Head of caudate nucleus (tissue), 42 donors: ENCODE measurements at regions not wholly inside any gene's neighbourhood (a gene's known extent, or its start where the extent isn't known, plus 50 kb on each side); places are given as distances from the start of the nearest gene placed in this dataset.
"Not testable (repeated sequence)": the region's sequence is repeated elsewhere in the genome, so short reads cannot be mapped to it uniquely, and the experiment has no call there.

Experiments
- DNase-seq, 42 donors: peaks; one replicate each; pipeline versions ENCODE4 v3.0.0 to v3.0.0-alpha.2; 2020 to 2021; ENCODE audit warnings: mixed read lengths in 7 of 42
- intact Hi-C: fragments of 100-400 bp; cut with DNase I; formaldehyde crosslinking; loops from one replicate; pipeline ENCODE4 v1.15.0; 2022

DNA sequence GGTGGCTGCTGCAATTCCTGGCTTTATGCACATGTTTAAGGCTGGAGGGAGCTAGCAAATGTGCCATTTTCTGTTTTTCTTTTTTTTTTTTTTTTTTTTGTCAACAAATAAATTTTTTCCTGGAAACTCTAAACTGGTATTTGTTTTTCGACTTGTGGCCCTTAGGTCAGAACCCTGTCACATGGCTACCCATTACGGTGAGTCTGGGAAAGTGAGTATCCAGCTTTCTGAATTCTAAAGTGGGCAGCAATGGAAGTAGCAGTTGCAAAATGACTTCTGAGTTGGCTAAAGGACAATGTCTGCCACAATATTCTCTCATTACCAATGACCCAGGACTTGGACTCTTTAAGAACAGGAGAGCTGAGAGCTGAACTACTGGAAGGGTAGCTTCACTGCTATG, 225.1 kb upstream of the CENPE start:
- intact Hi-C loops: no loop called here
- no peak for DNase-seq

DNA sequence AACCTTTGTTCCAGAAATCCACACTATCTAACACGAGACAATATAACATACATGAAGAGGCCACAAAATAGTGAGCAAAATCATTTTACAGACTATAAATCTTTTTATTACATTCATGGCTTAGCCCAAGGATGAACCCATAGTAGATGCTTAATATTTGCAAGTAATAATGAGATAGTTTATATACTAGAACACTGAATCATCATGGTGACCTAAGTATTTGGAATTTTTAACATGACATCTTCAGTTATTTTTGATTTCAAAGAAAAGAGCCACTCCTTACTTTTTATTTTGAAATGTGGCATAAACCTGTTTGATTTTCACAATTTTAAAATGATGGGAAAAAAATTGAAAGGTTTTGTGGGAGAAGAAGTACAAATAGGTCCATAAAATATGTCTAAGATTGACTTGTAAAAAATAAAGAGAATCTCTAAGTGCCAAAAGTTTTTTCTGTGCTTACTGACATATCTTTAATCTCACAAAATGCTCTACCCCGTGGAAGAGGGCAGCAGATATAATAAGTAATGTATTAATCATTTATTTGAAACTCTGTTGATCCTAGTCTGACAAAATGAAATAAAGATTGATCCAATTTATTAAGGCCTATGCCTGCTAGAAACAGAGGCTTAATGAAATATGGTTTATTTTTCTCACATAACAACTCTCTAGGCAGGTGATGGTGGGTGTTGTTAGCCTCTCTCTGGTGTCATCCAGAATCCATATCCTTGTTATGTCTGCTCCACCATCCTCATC, 224.5 kb upstream of the CENPE start:
- intact Hi-C loops: no loop called here
- no peak for DNase-seq

DNA sequence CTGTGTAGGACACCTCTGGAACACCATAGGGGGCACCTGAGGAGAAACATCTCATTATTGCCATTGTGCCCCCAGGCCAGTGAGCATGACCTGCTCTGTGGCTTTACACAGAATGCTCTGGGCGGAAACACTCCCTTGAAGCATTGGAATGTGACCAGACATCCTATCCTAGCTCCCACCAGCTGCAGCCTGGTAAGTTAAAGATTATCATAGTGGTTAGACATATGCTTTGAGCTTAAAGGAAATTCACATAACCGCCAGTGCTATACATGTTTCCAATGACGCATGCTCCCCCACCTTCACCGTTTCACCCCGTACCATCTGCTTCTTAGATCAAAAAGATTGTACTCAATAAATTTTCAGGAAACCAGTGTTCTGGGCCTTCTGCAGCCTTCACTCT, 217.7 kb upstream of the CENPE start:
- intact Hi-C loops: no loop called here
- DNase-seq: no peak

- DNase-seq, intact Hi-C loops: not testable (repeated sequence)
Observed at GRCh38 chr4:103412646-103413045, 214.5 kb upstream of the CENPE start.

DNA sequence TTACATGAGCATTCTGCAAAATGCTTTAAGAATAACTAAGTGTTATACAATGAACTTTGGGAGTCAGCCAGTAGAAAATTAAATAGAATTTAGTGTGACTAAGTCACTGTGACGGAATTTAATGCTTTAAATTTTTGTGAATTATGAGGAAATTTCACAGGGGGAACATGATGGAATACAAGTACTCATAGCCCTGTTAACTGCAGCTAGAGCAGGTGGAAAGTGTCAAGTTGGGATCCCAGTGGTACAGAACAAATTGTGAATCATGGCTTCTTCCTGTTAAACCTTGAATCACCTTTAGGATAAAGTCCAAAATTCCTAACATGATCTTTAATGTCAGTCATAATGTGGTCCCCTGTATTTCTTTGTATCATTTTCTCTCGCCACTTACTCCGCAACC, 212.2 kb upstream of the CENPE start:
- DNase-seq: no peak
- intact Hi-C loops: no loop called here

DNA sequence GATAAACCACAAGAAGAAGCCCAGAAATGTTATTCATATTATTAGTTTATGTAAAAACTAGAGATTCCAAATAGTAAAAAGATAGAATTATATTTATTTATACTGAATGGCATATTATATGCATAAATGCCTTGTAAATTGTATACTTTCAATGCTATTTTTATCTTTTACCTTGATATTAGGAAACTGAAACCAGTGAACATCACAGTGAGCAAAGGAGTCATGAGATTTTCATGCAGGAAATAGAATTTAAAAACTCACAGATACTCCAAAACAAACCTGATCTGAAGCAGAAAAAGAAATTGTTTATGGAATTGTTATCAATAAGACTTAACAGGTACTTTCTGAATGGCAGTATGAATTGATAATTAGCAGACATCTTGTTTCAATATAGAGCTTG, 207.3 kb upstream of the CENPE start:
- DNase-seq: no peak

DNA sequence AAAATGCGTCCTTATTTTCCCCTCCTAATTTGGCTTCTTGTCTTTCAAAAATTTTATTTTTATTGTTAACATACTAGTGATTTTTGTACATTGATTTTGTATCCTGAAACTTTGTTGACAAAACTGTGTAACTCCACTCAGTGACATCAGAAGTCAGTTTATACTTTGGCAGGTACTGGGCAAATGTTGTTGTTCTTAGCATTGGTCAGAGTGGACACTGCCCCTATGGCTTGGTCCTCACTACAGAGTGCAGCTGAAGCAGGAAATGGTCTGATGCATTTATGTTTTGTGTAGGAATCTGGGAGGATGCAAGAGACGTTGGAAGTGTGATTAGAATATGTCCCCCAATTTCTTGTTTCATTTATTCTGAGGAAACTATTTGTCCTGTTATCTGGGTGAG, 205.5 kb upstream of the CENPE start:
- intact Hi-C loops: no loop called here
- no peak for DNase-seq

More for the DNA sequence above, 207.3 kb upstream of the CENPE start:
- intact Hi-C loops: no loop called here

GRCh38 chr4:103402198-103402597, 204.1 kb upstream of the CENPE start:
- intact Hi-C loops: no loop called here
- DNase-seq: no peak

DNA sequence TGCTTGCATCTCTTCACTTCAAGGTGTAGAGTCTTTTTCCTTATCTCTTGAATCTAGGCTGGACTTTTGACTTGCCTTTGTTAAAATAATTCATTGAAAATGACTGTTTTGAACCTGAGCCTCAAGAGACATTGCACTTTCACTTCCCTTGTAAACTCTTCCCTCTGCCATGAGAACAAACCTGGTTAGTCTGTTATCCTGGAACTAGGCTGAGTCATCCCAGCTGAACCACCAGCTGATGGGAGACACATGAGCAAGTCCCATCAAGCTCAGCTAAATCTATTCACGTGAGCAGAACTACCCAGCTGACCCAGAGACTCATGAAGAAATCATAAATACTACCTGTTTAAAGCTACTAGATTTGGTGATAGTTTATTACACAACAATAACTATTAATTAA, 202.3 kb upstream of the CENPE start:
- intact Hi-C loops: no loop called here
- DNase-seq: no peak

DNA sequence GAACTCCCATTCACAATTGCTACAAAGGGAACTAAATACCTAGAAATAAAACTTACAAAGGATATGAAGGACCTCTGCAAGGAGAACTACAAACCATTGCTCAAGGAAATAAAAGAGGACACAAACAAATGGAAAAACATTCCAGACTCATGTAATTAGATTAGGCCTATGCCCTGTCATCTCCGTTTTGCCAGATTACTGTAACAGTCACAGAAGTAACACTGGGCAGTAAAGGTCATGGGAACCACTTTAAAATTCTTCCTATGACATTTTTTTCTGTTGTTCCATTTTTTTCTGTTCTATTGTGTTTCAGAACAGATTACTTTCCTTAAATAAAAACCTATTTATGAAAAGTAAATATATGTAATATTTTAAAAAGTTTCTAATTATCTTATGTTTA, 199.4 kb upstream of the CENPE start:
- DNase-seq: no peak
- intact Hi-C loops: no loop called here

DNA sequence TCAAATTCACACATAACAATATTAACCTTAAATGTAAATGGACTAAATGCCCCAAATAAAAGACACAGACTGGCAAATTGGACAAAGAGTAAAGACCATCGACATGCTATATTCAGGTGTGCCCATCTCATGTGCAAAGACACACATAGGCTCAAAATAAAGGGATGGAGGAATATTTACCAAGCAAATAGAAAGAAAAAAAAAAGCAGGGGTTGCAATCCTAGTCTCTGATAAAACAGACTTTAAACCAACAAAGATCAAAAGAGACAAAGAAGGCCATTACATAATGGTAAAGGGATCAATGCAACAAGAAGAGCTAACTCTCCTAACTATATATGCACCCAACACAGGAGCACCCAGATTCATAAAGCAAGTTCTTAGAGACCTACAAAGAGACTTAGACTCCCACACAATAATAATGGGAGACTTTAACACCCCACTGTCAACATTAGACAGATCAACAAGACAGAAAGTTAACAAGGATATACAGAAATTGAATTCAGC, 189.4 kb upstream of the CENPE start:
- DNase-seq, intact Hi-C loops: not testable (repeated sequence)

GRCh38 chr4:103385565-103385964, 187.4 kb upstream of the CENPE start:
- intact Hi-C loops, DNase-seq: not testable (repeated sequence)

DNA sequence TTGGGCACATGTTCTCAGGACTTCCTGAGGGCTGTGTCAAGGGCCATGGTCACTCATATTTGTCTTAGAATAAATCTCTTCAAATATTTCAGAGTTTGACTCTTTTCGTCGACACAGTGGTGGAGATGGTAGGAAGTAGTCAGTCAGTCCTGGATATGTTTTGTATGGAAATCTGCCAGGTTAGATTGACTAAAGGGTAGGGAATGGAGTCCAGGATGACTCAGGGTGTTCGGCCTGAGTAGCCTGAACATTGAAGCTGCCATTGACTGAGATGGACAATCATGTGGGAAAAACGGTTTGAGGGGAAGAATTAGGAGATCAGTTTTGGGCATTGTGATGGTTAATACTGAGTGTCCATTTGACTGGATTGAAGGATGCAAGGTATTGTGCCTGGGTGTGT, 177.1 kb upstream of the CENPE start:
- DNase-seq: no peak
- intact Hi-C loops: no loop called here

DNA sequence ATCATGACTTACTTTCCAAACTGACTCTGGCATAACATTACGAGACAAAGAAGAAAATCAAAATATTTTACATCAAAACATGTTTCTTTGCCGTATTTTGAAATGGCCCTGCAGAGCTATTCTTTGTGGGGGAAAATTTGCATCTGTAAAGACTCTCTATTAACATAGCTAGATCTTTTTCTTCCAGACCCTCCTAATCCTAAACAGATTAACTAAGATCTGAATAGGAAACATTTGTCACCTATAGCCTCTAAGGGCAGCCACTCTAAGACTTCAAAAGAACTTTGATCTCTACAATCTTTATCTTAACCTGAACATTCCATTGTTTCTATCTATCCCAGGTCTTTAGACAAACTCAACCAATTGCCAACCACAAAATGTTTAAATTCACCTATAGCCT, 176.6 kb upstream of the CENPE start:
- intact Hi-C loops: no loop called here
- no peak for DNase-seq

GRCh38 chr4:103374306-103374705, 176.2 kb upstream of the CENPE start:
- intact Hi-C loops: no loop called here
- no peak for DNase-seq

DNA sequence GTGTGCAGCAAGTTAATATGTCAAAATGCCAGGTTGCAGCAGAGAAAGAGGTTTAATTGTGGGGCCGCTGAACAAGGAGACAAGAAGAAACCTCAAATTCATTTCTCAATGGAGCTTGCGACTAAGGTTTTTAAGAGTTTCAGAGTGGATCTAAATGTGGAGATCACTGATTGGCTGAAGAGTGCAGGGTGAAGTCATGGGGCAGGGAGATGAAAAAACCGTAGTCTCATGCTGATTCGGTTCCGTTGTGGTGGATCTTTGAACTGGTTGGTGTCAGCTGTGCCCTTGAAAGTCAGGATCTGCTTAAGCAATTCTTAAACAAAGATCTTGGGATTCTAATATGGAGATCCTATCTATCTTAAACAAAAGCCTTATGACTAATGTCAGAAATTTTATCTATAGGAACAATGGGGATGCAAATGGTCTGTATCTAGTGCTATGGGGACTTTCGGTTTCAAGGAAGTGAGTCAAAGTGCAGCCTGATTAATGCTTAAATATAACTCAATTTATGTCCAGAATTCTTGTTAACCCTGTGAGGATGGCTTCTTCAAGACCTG, 173.9 kb upstream of the CENPE start:
- no peak for DNase-seq
- intact Hi-C loops: no loop called here

- DNase-seq: no peak
- intact Hi-C loops: no loop called here
Observed at GRCh38 chr4:103370336-103370735, 172.2 kb upstream of the CENPE start.

DNA sequence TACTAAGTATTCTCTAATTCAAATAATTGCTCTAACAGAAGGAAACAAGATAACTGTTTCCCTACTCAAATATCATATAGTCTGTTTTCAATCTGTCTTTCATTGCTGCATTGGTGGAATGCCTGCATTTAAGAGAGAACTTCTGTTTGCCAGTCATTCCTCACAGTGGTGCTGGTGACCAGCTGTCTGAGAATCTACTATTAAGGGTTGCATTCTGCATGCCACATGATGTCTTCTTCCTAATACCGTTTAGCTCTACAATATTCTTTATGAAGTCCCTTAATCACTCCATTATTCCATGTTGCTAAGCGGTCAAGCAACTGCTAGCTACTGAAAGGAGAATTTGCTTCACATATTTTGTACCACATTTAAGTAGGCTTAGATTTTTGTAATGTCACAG, 167.1 kb upstream of the CENPE start:
- intact Hi-C loops: no loop called here
- DNase-seq: no peak

DNA sequence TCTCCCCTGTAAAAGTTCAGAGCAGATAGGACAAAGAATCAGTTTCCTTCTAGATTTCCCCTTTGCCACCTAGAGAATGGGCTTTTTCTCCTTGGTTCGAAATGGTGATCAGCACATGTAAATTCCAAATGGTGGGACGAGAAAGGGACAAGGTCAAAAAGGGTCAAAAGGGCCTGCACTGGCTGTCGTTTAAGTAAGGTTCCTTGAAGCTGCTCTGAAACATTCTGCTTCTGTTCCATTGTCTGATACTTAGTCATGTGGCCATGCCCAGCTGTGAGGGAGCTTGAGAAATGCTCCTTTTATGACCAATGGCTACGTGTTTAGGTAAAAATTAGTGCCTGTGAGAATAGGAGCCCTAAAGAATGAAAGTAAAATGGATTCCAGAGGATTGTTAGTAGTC, 165.9 kb upstream of the CENPE start:
- intact Hi-C loops: no loop called here
- DNase-seq: no peak

- intact Hi-C loops: no loop called here
- DNase-seq: no peak
Observed at GRCh38 chr4:103361926-103362325, 163.8 kb upstream of the CENPE start.

GRCh38 chr4:103359900-103360299, 161.8 kb upstream of the CENPE start:
- intact Hi-C loops: no loop called here
- DNase-seq: no peak
